ENCODE measurements at regions not wholly inside any gene's neighbourhood (a gene's known extent, or its start where the extent isn't known, plus 50 kb on each side); places are given as distances from the start of the nearest gene placed in this dataset.

DNA sequence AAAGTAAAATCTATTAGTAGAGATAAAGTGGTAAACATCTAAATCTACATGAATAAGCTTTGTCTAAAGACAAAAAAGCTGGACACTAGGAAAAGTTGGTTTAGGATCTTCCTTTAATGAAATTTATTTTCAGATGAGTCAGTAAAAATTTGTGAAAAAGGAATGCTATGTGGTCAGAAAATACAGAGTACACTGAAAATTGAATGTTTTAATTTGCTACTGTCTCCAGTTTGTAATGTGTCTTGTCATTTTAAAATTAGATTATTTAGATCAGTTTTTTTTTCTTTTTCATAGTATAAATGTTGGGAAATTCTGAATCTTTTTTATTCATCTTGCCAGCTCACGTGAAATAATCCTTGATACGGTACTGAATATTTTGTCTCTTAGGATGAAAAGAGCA is 56.9 kb downstream of the SLITRK6 start:
- no peak for DNase-seq

DNA sequence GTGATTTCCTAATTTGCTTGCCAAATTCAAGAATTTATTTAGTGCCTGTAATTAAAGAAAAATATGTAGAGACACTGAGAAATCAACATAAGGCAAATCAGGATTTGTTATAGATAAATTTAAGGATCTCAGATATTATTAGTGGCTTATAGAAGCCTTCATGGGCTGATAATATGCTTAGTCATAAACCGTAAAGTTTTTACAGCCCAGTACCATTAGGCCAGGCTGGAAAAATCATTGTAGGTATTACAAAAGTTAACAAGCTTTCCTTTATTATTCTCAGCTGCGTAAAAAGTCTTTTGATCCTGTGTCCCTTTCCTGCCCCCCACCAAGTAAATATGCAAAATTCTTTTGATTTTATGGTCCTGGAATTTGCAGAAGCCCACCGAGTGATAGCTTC is 58.2 kb downstream of the SLITRK6 start:
- DNase-seq, result no peak

DNA sequence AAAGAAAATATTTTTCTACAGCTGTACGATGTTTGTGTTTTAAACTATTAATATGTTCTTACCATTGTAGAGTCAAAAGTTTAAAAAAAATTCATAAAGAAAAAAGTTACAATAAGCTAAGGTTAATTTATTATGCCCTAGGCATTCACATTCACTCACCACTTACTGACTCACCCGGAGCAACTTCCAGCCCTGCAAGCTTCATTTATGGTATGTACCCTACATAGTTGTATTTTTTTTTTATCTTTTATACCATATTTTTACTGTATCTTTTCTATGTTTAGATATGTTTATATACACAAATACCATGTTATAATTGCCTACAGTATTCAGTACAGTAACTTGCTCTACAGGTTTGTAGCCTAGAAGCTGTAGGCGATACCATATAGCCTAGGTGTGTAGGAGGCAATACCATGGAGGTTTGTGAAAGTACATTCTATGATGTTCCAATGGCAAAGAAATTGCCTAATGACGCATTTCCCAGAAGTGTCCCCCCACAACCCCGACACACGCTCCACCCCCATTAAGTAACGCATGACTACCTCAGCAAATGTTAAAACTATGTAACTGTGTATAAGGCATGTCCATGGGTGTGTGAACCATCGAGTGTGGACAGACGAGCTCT is 60.4 kb downstream of the SLITRK6 start:
- DNase-seq, result no peak

DNA sequence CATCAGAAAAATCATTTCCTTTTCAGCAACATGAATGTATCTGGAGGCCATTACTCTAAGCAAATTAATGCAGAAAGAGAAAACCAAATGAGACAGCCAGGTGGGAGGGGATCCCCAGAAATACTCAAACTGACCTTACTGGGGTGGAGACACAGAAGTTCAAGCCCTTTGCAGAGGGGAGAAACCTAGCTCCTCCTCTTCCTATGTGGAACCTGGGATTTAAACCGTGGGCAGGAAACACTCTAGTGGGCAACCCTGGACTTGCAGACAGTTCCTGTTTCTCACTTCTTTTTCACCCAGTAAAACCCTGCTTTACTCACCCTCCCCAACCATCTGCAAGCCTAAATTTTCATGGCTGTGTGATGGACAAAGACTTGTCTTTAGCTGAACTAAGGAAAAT is 61.3 kb downstream of the SLITRK6 start:
- peak; percentile 27 for DNase-seq

DNA sequence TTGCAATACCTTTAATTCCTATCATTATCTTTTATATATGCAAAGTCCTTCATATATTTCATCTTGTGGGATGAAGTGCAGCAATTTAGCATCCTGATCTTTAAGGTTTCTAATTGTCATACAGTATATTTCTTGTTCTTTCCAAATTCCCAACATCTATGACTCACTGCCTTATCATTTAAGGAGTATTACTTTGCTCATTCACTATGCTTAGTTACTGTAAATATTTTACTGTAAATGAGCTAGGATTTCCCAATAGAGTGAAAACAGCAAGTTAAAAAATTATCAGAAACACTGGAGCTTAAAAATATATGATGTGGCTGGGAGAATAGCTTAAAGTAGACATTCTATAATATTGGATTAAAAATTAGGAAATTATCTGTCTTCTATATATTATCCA is 69.9 kb downstream of the SLITRK6 start:
- DNase-seq, result no peak

DNA sequence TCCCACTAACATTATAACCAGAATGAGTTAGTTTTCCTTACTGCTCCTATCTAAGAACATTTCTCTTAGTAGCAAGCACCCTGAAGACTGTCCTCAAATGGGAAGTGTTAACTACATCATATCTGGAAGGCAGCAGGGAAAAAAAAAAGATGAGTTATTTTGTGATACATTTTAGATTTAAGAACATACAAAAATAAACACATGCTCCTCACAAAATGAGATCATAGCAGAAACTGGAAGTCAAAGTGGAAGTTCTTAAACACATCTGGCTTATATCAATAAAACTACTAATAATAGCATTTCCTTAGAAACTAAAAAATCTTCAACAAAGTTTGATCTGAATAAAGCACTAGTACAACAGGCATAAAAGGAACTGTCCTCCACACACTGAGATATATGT is 70.4 kb downstream of the SLITRK6 start:
- DNase-seq, result no peak

DNA sequence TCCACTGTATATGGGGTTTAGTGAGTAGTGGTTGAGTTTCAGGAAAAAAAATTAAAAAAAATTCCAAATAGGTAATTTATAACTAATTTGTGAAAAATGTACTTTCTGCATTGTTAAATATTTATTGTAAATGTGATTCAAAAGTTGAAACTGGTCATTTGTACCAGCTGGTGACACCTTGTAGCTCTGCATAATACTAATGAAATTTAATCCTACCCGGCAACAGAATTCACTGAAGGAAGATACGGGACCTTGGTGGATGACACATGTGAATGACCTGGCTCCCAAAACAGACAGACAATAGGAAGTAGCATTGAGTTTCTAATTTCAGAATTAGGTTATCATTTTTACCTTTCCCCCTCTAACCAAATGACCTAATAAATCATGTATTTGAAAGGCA is 73.8 kb downstream of the SLITRK6 start:
- DNase-seq, result no peak

DNA sequence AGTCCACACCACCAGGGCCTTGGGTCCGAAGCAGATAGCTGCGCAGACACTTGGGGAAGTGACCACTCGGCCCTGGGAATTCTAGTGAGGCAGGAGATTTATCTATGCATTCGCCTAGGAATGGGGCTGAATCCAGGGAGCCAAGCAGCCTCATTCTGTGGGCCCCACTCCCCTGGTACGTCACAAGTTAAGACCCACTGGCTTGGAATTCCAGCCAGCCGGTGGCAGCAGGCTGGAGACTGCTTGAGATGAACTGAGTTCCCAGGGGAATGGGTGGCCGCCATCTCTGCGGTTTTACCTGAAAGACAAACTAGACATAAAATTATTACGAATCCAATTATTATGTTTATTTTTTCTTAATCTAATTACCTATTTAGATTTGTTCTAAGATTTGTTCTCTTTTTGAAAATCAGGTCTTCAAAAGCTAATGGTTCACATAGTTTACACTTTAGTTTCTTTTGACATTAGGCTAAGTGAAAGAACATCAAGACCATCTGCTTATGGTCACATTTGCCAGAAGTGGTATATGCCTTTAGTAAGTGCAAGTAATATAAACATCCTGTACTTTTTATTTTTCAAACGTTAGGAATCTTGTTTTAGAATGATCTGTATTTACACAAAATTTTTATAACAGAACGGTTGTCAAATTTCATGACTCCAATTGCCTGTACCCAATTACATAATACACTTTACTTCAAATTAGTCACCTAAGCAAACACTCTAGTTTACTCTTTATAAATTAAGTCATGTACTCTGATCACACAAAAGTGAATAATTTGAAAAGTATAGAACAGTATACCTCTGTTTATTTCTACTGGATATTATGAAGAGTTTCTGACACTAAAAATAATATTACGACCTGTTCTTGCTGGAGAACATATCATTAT is 74.4 kb downstream of the SLITRK6 start:
- DNase-seq, result no peak

DNA sequence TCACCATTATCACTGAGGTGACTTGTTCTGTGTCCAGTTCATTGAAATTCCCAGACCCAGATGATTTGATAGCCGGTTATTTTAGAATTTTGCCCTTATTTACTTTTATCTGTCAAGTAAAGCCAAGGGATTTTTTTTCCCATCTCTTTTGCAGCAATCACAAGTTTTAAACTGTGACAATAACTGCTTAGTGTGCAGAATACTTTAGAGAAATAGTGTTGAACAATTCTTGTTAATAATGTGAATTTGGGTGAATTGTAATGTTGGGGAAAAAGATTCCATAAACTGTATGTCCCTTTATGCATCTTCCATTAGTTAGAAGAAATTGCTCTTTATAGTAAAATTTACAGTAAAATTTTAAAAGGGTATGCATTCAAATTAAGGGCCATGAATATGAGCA is 79.5 kb downstream of the SLITRK6 start:
- DNase-seq, result no peak

DNA sequence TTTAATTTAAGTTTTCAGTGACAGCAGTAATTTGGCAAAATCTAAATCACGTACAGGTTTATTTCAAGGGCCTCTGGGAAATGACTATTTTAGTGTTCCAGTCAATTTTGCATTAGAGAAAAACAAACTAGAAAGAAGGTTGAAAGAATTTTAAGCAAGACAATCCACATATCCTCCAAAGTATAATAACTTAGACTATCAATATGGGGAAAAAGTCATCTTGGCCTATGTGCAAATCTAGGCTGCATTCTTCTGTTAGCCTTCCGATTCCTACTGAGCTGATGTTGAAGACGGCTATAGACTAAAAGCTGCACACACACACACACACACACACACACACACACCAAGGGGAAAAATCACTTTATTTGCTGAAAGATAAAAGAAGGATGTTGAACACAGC is 81.3 kb downstream of the SLITRK6 start:
- DNase-seq, result no peak

DNA sequence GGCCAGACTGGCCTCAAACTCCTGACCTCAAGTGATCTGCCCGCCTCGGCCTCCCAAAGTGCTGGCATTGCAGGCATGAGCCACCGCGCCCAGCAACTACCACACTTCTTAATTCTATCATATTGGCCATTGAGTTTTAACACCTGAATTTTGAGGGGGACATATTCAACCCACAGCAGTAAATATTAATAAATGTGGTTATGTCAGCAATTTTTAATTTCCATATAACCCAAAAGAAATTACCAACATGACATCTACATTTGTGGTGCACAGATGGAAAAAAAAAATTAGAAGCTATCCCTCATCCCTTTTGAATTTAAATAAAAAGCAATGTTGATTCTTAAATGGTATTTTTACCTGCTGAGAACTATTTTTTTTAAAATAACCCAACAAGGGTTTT is 88.7 kb downstream of the SLITRK6 start:
- DNase-seq, result no peak

DNA sequence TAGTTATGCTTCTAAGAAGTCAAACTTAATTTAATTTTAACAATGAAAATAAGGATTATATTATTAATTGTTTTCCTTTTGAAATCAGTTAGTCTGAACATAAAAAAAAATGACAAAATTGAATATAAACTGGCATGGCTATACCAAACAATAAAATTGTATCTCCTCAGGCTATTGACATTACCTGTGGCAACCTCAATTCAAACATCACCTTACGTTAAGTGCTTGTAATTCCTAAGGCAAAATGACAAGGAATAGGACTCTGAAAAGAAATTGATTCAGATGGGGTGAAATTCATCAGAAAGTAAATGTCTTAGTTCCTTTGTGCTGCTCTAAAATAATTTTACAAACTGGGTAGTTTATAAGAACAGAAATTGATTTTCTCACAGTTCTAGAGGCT is 89.5 kb downstream of the SLITRK6 start:
- DNase-seq, result no peak

DNA sequence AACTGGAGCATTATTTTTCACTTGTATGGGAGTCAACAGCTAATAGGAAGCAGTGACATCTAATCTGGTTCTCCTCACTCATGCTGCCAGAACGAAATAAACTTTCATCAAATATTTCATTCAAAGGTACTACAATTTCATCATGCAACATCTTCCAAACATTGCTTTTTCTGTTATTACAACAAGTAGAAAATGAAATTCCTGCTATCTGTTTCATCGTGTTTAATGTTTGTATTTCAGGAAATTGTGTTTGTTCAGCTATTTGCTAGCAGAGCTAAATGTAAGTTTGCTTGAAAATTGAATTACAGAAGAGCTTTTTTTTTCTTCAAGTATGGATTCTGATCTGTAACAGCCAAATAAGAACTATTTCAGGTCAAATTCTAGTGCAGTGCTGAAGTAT is 90.1 kb downstream of the SLITRK6 start:
- DNase-seq, result peak; percentile 26

DNA sequence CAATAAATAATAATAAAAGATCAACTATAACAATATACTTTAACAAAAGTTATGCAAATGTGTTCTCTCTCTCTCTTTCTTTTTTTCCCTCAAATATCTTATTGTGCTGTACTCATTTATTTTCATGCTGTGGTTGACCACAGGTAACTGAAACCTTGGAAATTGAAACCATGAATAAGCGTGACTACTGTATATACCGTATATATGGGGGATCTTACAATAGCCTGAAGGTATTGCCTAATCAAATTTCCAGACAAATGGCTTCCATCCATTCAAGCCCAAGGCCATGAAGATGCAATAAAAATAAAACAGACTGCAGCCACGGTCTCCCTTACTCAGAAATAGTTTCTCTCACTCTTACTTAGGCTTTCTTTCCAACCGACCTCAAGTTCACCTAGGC is 98.3 kb downstream of the SLITRK6 start:
- DNase-seq, result peak; percentile 63

DNA sequence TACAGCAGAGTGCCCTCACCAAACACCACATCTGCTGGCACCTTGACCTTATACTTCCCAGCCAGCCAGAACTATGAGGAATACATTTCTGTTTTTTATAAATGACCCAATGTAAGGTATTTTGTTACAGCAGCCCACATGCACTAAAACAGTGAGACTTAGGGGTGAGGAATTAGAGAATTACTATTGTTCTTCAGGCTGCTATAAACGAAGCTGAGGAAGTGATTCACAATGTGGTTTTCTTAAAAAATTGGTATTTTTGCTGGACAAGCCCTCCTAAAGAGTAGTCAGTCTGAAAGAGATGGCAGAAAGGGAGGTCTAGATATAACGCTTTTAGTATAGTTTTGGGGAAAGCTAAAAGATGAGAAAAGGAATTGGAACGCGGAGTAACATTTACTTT is 101.0 kb downstream of the SLITRK6 start:
- DNase-seq, result no peak

DNA sequence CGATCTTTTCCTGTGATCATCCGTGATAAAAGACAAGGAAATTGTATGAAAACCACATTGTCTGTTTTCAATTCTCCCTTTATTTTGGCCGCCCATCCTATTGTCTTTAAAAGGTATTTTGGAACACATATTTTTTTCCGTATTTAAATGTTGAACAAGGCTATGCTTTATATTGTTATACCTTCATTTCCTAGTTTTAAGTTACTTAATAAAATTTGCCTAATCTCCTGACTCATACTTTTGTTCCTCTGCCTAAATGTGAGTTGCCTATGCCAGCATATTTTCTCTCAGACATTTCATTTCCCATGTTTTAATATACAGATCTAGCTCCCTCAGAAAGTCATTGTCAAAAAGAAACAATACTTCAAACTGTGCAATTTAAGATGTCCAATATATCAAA is 104.2 kb downstream of the SLITRK6 start:
- no peak for DNase-seq

DNA sequence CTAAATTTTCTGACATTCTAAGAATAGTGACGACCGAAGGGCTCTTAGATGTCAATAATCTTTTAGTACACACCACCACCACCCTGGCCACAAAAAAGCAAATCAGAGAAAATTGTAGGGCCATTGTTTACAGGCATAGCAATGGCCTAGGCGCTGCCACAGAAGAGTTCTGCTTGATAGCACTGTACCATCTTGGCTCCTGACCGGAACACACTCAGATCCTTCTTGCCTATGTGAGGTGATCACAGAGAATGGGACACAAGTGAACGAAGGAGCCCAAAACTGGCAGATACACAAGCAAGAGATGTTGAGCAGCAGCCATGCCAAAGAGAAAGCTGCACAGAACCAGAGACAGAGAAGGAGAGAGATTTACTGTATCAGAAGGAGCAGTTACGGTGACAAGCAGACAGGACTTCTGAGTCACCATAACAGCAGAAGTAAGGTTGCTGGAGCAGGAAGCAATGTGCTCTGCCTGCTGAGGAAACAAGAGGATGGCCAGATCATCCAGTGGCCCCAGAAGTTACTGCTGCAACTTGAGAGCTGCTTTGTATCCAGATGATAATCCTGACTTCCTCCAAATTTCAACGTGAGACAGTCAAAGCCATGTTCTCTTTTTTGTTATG is 105.2 kb downstream of the SLITRK6 start:
- DNase-seq, result peak; percentile 85

DNA sequence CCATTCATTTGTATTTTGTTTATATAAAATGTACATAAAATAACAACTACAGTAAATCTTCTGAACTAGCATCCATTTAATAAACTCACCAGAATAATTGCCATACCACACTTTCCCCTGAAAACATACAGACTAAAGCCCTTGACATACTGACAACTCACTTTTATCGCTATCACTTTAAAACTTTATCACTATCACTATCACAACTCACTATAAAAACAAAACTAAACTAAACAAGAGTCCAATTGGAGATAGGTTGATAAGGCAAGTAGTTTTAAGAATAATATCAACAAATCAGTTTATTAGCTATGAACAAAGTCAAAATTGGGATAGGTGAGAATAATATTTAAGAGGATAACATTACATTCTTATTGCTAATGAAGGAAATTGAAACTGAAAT is 108.9 kb downstream of the SLITRK6 start:
- no peak for DNase-seq

DNA sequence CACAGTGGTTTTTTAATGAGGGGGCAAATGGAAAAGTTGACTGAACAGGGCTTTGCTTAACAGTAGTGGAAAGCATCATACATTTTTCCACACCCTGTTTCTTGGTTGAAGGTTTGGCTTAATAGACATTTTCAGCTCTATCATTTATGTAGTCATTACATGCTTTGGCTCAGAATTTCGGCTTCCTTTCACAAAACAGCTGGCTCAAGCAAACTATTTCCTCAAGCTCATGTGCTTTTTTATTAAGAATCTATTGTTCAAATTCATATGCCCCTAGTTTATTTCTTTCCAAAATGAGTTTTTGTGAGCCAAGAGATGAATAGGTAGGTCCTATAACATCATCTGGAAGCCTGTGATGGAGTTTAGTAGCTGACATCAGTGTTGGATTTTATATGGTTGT is 113.8 kb downstream of the SLITRK6 start:
- DNase-seq, result no peak

DNA sequence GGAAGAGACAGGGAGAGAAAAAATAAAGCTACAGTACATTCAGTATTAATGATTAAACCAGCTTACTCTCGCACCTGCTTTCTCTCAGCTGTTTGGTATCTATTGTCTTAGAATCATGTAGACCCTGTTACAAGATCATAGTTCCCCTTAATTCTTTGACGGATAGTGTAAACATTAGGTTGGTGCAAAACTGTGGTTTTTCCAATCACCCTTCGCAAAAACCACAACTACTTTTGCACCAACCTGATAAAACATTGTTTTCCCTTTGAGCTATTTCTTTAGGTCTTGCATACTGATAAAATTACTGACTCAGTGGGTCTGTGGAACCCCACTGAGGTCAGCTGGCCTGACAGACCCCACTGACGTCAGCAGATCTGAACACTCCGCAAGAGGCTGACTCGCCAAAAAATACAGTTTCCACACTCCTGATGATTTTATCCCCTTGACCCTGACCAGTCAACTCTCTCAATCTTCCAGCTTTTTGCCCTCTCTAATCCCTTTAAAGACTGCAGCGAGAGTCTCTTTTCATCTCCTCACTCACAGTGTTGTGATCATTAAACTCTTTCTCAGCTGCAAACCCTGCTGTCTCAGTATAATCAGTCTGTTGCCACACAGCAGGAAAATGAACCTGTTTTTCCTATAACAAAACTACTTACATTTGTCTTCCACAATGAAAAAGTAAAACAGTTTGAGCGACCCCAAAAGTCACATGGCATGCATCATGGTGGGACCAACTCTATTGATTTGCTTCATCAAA is 123.9 kb downstream of the SLITRK6 start:
- DNase-seq, result peak; percentile 93

DNA sequence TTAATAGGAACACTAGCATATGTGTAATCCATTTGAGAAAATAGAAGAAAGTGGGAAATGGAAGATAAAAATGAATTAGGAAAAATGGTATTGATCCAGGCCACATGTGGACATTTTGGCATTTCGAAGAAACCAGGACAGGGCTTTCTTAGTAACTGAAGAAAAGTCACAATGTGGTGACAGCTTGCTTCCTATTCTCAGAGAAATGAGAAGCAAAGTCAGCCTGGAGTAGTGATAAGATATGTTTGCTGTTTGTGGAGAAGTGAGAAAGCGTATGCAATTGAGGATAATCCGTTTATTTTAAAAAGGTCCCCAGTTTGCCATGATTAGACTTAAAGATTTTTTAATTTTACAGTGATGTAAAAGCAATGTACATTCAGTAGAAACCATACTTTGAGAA is 127.9 kb downstream of the SLITRK6 start:
- DNase-seq, result peak; percentile 87

DNA sequence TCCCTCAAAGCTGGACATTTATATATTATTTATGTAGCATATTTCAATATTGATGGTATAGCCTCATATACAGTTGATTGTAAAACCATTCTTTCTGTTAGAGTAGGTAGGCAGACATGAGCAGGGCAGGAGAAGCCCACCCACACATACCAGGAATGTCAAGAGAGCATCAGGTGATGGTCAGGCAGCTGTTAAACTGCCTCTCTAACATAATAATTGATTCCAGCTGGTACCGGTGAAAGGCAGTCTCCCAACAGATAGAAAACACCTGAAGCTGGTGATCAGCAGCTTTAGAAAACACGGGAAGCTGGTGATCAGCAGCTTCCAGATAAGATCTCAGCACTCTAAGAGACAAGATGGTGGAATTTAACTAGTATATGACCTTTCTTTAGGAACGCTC is 132.9 kb downstream of the SLITRK6 start:
- peak; percentile 49 for DNase-seq

DNA sequence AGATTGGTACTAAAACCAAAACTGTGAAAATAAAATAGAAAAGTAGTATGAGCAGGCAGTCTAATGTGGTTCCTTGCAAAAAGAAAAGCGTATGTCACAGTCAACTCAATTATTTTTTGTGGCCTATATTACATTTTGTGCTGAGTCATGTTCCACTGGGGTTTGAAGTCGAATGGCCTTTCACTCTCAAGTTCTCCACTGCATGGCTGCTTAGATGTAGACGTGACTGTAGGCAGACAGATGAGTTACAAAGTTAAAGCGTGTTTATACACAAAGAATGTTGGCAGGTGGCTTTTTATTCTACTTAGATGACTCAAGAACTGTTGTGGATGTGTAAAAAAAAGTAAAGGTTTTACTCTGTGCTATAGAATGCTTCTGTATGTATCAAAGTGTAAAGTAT is 133.9 kb downstream of the SLITRK6 start:
- peak; percentile 87 for DNase-seq

DNA sequence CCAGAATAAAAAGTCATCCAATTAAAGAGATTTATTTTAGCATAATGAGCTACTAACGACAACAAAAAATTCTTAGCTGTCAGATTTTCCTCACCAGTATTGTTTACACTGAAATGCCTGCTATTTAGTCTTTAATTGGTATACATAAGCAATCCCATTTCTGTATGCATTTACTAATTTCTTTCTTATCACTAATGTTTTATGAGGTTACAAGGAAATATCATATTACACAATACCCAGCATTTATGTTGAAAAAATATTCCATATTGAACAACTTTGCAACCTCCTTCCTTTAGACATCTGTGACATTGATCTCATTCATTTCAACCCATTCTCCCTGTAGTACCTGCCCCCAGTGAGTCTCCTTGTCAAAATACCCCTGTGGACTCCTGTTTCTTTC is 135.4 kb downstream of the SLITRK6 start:
- DNase-seq, result no peak

Data from OCI-M1 (cell line).